GM12878 (cell line): ENCODE measurements at regions not wholly inside any gene's neighbourhood (a gene's known extent, or its start where the extent isn't known, plus 50 kb on each side); places are given as distances from the start of the nearest gene placed in this dataset.

Source experiments
- ATAC-seq: fragments of 200-7000 bp; cut with Tn5 transposase; 3 replicates; pipeline ENCODE4 v1.9.1; 2020; ENCODE audit warnings: mild to moderate bottlenecking, moderate library complexity
- BruUV-seq: library from RNA; stranded (reverse); fragments of 400-500 nt; replicated peaks from 2 replicates; lab custom pipeline; 2021; lab: Mats Ljungman, UMichigan
- CTCF ChIA-PET: fragments of 300-600 bp; sonication (Branson Sonifier 250); formaldehyde crosslinking; extraction: SDS; loops from one replicate; lab custom pipeline; 2021; ENCODE audit warnings: inconsistent platforms; lab: Yijun Ruan, JAX
- POLR2A ChIA-PET: fragments of 350-600 bp; formaldehyde crosslinking; extraction: SDS; loops from one replicate; lab custom pipeline; 2021; ENCODE audit warnings: inconsistent platforms; lab: Charles Lee
- RAD21 ChIA-PET: fragments of 300-600 bp; sonication (Branson Sonifier 250); formaldehyde crosslinking; loops from one replicate; lab custom pipeline; 2023; ENCODE audit warnings: antibody characterized with exemption; ENCODE audit not compliant: unreplicated experiment; lab: Charles Lee
- SMC1A ChIA-PET: fragments of 300-600 bp; sonication (Branson Sonifier 250); formaldehyde crosslinking; loops from one replicate; lab custom pipeline; 2023; ENCODE audit not compliant: unreplicated experiment, uncharacterized antibody; lab: Charles Lee
- DNase-seq: peaks from one replicate; pipeline ENCODE4 v3.0.0-alpha.2; 2011; ENCODE audit warnings: low read depth, low spot score
- FAIRE-seq: peaks from 3 replicates; lab custom pipeline; 2011; peaks lifted over from hg19 to GRCh38; lab: Jason Lieb, UNC
- H2AFZ ChIP-seq: 2 replicates; pipeline ENCODE4 v1.6.0; 2011; ENCODE audit warnings: low read depth, low read length, control low read depth; ENCODE audit not compliant: control insufficient read depth
- H3K27ac ChIP-seq: 2 replicates; pipeline ENCODE4 v1.5.1; 2011; ENCODE audit warnings: control low read depth; ENCODE audit not compliant: control insufficient read depth, insufficient read depth
- H3K27me3 ChIP-seq, 2 experiments: replicated peaks in 1 of 2; 2 replicates each; pipeline versions ENCODE4 v1.6.0 to v1.6.1; 2011; ENCODE audit warnings: low read length in 1 of 2; ENCODE audit not compliant: control insufficient read depth in 2 of 2, insufficient read depth in 2 of 2
- H3K36me3 ChIP-seq, 2 experiments: 2 replicates each; pipeline ENCODE4 v1.5.1; 2011; ENCODE audit warnings: low read length in 1 of 2; ENCODE audit not compliant: control insufficient read depth in 2 of 2, insufficient read depth in 2 of 2
- H3K4me1 ChIP-seq: 2 replicates; pipeline ENCODE4 v1.6.1; 2011; ENCODE audit warnings: mild to moderate bottlenecking, low read length, moderate library complexity, mixed read lengths; ENCODE audit not compliant: control insufficient read depth, insufficient read depth
- H3K4me2 ChIP-seq: 2 replicates; pipeline ENCODE4 v1.6.0; 2011; ENCODE audit warnings: control low read depth; ENCODE audit not compliant: control insufficient read depth, insufficient read depth
- H3K4me3 ChIP-seq: fragments of 200-600 bp; sonication (generic); 2 replicates; pipeline ENCODE4 v1.5.1; 2016
- H3K79me2 ChIP-seq: 2 replicates; pipeline ENCODE4 v1.6.0; 2011; ENCODE audit warnings: low read length; ENCODE audit not compliant: control insufficient read depth, insufficient read depth
- H3K9ac ChIP-seq: 2 replicates; pipeline ENCODE4 v1.8.0; 2011; ENCODE audit warnings: low read length, control low read depth, mixed read lengths; ENCODE audit not compliant: control insufficient read depth, insufficient read depth
- H3K9me3 ChIP-seq: replicated peaks from 3 replicates; pipeline ENCODE4 v1.5.1; 2011; ENCODE audit warnings: mild to moderate bottlenecking, low read length; ENCODE audit not compliant: control insufficient read depth, insufficient read depth
- H4K20me1 ChIP-seq: 2 replicates; pipeline ENCODE4 v1.6.0; 2011; ENCODE audit not compliant: control insufficient read depth, insufficient read depth
- CHD2 ChIP-seq: IDR thresholded peaks from 2 replicates; pipeline ENCODE4 v1.6.1; 2011; ENCODE audit warnings: low read depth, low read length, improper control_type of control experiment, borderline replicate concordance
- IKZF1 ChIP-seq: fragments of 450-650 bp; conservative IDR thresholded peaks from 2 replicates; pipeline ENCODE4 v1.6.1; 2017; ENCODE audit warnings: antibody characterized with exemption, mild to moderate bottlenecking
- POLR2AphosphoS5 ChIP-seq: IDR thresholded peaks from 2 replicates; pipeline ENCODE4 v1.6.1; 2011; ENCODE audit warnings: mild to moderate bottlenecking, low read length, inconsistent platforms
- SREBF1 ChIP-seq: IDR thresholded peaks from 2 replicates; pipeline ENCODE4 v1.6.1; 2012; ENCODE audit warnings: mild to moderate bottlenecking, low read length
- WGBS: methylation state at CpG from one replicate; pipeline ENCODE4 v1.1.6; 2016; ENCODE audit warnings: low lambda C conversion rate; ENCODE audit not compliant: insufficient replicate concordance, insufficient coverage; ENCODE audit errors: missing lambda C conversion rate; 5-methylcytosine and 5-hydroxymethylcytosine counted together
- in situ Hi-C: fragments of 300-500 bp; cut with MboI; formaldehyde crosslinking; loops from 9 replicates; pipeline ENCODE4 v1.14.3; 2018; ENCODE audit warnings: mixed read lengths
- intact Hi-C: fragments of 100-400 bp; cut with micrococcal nuclease; formaldehyde crosslinking; loops from one replicate; pipeline ENCODE4 v1.14.2; 2022; ENCODE audit not compliant: unreplicated experiment

- ChIA-PET POLR2A (no interaction called here), RAD21 (no interaction called here), CTCF (no interaction called here), SMC1A (interaction anchor here (0.7 kb wide), 1 partner anchor 16 kb away, joined by 4 read pairs; no protein-coding TSS in a partner anchor)
- Histone ChIP-seq H3K9ac (no peak overlapping the region), H2AFZ (no peak overlapping the region), H3K4me3 (no peak overlapping the region), H3K27ac (no peak overlapping the region), H3K4me2 (no peak overlapping the region), H3K79me2 (no peaks in the 10 kb centered on the region), H3K4me1 (no peaks in the 10 kb centered on the region), H3K27me3 (no peaks in the 10 kb centered on the region; a peak in 1 of 4 replicates), H4K20me1 (no peaks in the 10 kb centered on the region), H3K9me3 (no peaks in the 10 kb centered on the region; the same call in 2 of the 3 replicates), H3K36me3 (no peaks in the 10 kb centered on the region)
- FAIRE-seq (no peak), ATAC-seq (no peak), DNase-seq (no peak)
- in situ Hi-C loops (no loop called here), intact Hi-C loops (no loop called here)
- WGBS = 0% methylated on average over 5 of the region's 5 CpGs
- BruUV-seq = no TSS peak
- no peak for TF ChIP-seq CHD2
- no peak for TF ChIP-seq SREBF1
- no peak for TF ChIP-seq IKZF1
Measured at GRCh38 chr6:4355241-4355640, 219.9 kb upstream of the ECI2 start.

DNA sequence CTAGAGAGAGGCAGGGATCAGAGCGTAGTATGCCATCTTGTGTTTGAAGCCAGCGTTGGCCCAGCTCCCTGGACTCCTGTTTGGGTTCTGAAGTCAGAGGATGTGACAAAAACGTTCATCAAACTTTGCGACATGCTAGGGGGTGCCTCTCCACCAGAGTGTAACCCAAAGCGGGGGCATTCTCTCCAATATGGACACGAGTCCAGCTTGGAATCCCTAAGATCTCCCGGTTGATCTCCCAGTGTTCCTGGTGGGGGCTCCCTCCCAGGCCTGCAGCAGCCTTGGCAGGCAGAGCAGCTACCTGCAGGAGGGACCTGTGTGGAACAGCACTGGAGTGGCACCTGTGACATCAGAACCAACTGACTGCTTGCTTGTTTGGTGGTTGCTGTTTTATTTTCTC lies 218.8 kb upstream of the ECI2 start:
- POLR2A ChIA-PET = interaction anchor here (0.5 kb wide), 1 partner anchor 121 kb away, joined by 3 read pairs; no protein-coding TSS in a partner anchor
- H3K79me2 ChIP-seq = no peaks in the 10 kb centered on the region

More for the DNA sequence above, 218.8 kb upstream of the ECI2 start:
- CTCF ChIA-PET = no interaction called here
- no TSS peak for BruUV-seq
- RAD21 ChIA-PET = no interaction called here
- H2AFZ ChIP-seq = no peak overlapping the region
- no peaks in the 10 kb centered on the region for H3K36me3 ChIP-seq
- H4K20me1 ChIP-seq = no peaks in the 10 kb centered on the region
- no peak for DNase-seq
- no peak for TF ChIP-seq POLR2AphosphoS5
- intact Hi-C loops (no loop called here), in situ Hi-C loops (no loop called here)
- FAIRE-seq = no peak
- no peak overlapping the region for H3K9ac ChIP-seq
- no peak overlapping the region for H3K4me2 ChIP-seq
- ATAC-seq = no peak
- no peaks in the 10 kb centered on the region; the same call in 2 of the 3 replicates for H3K9me3 ChIP-seq
- H3K27me3 ChIP-seq = no peaks in the 10 kb centered on the region; a peak in 1 of 4 replicates
- WGBS = 29% methylated on average over 7 of the region's 7 CpGs
- H3K27ac ChIP-seq = no peak overlapping the region
- SMC1A ChIA-PET = no interaction called here
- no peaks in the 10 kb centered on the region for H3K4me1 ChIP-seq
- H3K4me3 ChIP-seq = no peak overlapping the region
